ENCODE measurements at regions not wholly inside any gene's neighbourhood (a gene's known extent, or its start where the extent isn't known, plus 50 kb on each side); places are given as distances from the start of the nearest gene placed in this dataset.

DNA sequence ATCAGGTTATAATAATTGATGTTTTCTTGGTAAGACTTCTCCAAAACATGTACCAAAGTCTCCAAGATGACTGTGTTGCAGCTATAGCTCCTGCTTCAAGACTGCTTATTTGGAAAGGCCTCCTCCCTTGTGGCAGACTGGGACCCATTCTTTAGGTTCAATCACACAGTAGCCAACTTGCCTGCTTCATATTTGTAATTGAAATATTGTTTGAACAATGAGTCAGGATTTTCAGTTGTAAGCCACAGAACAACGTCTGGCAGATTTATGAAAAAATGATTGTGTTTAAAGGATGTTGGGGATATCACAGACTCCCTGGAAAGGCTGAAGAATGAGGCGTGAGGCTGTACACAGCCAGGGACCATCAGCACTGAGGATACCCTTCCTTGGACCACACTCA lies 458.9 kb downstream of the MED10 start:
- ChIA-PET POLR2A (no interaction called here), CTCF (no interaction called here)
- DNase-seq (ENCODE audit: low read depth, low spot score), result no peak

DNA sequence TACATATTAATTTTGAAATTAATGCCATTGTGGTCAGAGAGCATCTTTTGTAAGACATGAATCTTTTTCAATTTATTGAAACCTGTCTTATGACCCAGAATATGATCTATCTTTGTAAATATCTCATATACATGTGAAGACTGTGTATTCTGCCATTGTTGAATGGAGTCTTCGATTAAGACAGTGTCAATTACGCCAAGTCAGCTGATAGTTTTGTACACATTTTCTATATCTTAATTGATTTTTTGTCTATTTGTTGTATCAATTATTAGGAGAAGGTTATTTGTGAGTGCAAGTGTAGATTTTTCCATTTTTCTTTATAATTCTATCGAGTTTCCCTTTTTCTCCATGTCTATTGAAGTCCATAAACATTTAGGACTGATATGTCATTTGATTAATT lies 471.6 kb downstream of the MED10 start:
- TF ChIP-seq, protein P1, sequence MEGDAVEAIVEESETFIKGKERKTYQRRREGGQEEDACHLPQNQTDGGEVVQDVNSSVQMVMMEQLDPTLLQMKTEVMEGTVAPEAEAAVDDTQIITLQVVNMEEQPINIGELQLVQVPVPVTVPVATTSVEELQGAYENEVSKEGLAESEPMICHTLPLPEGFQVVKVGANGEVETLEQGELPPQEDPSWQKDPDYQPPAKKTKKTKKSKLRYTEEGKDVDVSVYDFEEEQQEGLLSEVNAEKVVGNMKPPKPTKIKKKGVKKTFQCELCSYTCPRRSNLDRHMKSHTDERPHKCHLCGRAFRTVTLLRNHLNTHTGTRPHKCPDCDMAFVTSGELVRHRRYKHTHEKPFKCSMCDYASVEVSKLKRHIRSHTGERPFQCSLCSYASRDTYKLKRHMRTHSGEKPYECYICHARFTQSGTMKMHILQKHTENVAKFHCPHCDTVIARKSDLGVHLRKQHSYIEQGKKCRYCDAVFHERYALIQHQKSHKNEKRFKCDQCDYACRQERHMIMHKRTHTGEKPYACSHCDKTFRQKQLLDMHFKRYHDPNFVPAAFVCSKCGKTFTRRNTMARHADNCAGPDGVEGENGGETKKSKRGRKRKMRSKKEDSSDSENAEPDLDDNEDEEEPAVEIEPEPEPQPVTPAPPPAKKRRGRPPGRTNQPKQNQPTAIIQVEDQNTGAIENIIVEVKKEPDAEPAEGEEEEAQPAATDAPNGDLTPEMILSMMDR (IDR thresholded peaks at IDR 0.05; ENCODE audit: insufficient read depth, low read length, missing control alignments), result no peak
- no peak overlapping the region for H3K4me3 ChIP-seq (ENCODE audit: low read depth, low read length)
- POLR2A ChIA-PET, result no interaction called here
- CTCF ChIA-PET, result no interaction called here
- no peak for DNase-seq (ENCODE audit: low read depth, low spot score)

More for the DNA sequence above, 458.9 kb downstream of the MED10 start:
- TF ChIP-seq, protein P1 (IDR thresholded peaks at IDR 0.05; ENCODE audit: insufficient read depth, low read length, missing control alignments), result no peak
- no peak overlapping the region for H3K4me3 ChIP-seq (ENCODE audit: low read depth, low read length)

DNA sequence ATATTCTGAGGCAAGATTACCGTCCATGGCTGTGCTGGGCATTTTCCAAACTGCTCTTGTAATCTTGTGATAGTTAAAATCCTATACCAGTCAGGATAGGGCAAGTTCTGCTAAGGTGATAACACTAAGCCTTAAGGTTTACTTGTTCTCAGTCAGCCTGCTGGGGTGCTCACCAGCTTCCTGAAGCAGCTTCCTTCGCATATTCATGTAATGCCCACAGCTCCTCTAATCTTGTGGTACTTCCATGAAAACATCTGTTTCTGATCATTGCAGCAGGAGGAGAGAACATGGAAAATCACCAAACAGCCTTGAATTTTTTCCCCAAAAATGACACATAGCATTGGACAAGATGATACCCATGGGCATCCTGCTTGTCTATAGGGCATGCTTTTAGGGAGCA lies 473.2 kb downstream of the MED10 start:
- CTCF ChIA-PET, result no interaction called here
- POLR2A ChIA-PET, result no interaction called here
- H3K4me3 ChIP-seq (ENCODE audit: low read depth, low read length), result no peak overlapping the region
- no peak for DNase-seq (ENCODE audit: low read depth, low spot score)
- TF ChIP-seq, protein P1 (IDR thresholded peaks at IDR 0.05; ENCODE audit: insufficient read depth, low read length, missing control alignments), result no peak

DNA sequence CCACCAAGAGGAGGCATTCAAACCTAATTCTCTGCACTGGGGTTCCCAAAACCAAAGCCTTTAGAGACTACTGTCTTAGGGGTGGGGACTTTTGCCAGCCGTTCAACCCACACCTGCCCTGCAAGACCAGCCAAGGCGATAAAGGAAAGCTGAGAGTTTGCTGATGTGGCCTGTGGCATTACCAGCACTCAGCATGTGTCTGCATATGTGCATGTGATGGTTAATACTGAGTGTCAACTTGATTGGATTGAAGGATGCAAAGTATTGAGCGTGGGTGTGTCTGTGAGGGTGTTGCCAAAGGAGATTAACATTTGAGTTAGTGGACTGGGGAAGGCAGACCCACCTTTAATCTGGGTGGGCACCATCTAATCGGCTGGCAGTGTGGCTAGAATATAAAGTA lies 474.2 kb downstream of the MED10 start:
- no peak for DNase-seq (ENCODE audit: low read depth, low spot score)
- H3K4me3 ChIP-seq (ENCODE audit: low read depth, low read length), result no peak overlapping the region
- TF ChIP-seq, protein P1 (IDR thresholded peaks at IDR 0.05; ENCODE audit: insufficient read depth, low read length, missing control alignments), result no peak
- CTCF ChIA-PET, result no interaction called here
- POLR2A ChIA-PET, result no interaction called here

DNA sequence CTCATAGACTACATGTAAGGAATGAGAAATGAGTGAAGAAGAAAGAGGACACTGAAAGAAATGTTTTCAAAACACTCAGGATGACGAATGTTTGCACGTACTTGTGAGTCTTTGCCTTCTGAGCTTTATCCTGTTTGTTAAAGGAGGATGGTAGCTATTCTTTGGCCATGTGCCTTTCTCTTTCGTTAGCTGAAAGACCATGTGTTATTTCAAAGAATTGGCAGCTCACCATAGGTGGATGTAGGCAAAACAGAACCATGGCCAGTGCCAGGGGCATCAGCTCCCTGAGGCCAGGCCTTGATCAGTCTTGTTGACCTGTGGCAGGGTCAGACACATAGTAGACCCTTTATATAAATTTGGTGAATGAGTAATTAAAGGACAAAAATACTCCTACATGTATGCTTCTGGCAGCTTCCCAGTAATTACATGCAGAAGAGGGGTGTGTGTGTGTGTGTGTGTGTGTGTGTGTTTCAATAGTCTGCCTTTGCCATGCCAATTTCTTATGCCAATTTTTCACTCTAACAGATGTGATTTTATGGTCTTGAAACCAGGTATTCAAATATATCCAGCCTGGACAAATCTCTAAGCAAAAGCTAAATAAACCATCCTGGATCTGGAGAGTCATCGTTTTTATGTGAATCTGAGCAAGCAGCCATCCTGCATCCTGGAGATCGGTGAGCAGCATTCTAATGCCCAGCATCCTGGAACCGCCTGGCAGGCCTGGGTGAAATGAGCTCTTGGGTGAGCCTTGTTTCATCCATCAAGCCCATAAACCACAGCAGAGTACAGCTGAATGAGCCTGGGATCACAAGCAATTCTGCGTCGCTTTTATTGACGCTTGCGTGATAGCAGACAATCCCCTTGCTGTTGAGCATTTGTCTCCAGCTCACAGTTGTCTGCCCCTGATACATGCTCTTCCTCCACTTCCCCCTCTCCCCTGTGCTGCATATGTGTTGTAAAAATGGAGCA lies 475.4 kb downstream of the MED10 start:
- H3K4me3 ChIP-seq (ENCODE audit: low read depth, low read length), result no peak overlapping the region
- ChIA-PET POLR2A (no interaction called here), CTCF (no interaction called here)
- no peak for DNase-seq (ENCODE audit: low read depth, low spot score)
- TF ChIP-seq, protein P1 (IDR thresholded peaks at IDR 0.05; ENCODE audit: insufficient read depth, low read length, missing control alignments), result no peak

DNA sequence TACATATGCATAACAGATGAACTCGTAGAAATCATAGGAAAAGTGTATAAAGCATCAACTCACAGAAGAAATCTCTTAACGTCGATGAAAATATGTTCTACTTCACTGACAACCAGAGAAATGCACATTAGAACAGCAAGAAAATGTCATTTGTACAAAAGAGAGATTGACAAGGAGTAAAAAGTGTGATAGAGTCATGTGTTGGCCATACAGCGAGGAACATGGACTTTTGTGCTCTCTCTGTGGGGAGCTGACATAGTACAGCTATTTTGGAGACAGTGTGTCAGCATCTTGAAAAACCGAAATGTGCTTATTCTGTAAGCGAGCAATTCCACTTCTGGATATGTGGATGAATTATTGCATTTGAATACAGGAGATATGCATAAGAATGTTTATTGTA lies 477.9 kb downstream of the ICE1 start:
- no peak for DNase-seq (ENCODE audit: low read depth, low spot score)
- POLR2A ChIA-PET, result no interaction called here
- CTCF ChIA-PET, result no interaction called here
- TF ChIP-seq, protein P1 (IDR thresholded peaks at IDR 0.05; ENCODE audit: insufficient read depth, low read length, missing control alignments), result no peak
- H3K4me3 ChIP-seq (ENCODE audit: low read depth, low read length), result no peak overlapping the region

Measured in AG04449 (cell line).